ENCODE measurements at regions not wholly inside any gene's neighbourhood (a gene's known extent, or its start where the extent isn't known, plus 50 kb on each side); places are given as distances from the start of the nearest gene placed in this dataset.

DNA sequence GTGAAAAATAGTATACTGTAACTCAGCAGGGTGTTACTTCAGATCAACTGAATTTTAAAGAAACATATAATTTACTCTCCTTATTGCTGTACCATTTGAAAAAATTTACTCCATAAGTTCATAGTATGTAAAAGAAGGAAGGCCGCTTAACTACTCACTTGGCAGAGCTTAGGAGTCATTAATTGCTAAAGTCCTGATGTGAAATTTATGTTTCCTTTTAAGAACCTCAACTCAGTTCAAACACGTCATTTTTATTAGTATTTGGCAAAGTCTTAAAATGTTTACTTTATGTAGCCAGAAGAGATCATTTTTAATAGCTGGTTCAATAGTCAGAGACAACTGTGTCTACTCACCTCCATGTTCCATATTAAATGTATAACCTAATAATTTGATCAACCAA, 268.6 kb downstream of the CDH10 start:
- no peak for TF ChIP-seq EZH2 (IDR thresholded peaks at IDR 0.05; ENCODE audit: low read depth)
- TF ChIP-seq, protein P1, sequence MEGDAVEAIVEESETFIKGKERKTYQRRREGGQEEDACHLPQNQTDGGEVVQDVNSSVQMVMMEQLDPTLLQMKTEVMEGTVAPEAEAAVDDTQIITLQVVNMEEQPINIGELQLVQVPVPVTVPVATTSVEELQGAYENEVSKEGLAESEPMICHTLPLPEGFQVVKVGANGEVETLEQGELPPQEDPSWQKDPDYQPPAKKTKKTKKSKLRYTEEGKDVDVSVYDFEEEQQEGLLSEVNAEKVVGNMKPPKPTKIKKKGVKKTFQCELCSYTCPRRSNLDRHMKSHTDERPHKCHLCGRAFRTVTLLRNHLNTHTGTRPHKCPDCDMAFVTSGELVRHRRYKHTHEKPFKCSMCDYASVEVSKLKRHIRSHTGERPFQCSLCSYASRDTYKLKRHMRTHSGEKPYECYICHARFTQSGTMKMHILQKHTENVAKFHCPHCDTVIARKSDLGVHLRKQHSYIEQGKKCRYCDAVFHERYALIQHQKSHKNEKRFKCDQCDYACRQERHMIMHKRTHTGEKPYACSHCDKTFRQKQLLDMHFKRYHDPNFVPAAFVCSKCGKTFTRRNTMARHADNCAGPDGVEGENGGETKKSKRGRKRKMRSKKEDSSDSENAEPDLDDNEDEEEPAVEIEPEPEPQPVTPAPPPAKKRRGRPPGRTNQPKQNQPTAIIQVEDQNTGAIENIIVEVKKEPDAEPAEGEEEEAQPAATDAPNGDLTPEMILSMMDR (conservative IDR thresholded peaks at IDR 0.05) = no peak
- no peaks in the 10 kb centered on the region for H3F3A ChIP-seq (ENCODE audit: insufficient read depth, low read depth)
- no peak overlapping the region for H2AFZ ChIP-seq
- no peaks in the 10 kb centered on the region for H3K79me2 ChIP-seq (ENCODE audit: low read depth)
- BruUV-seq (replicated peaks) = no TSS peak
- H3K4me2 ChIP-seq = no peak overlapping the region
- no peaks in the 10 kb centered on the region for H3K4me1 ChIP-seq (replicated peaks; ENCODE audit: insufficient read depth)
- no peaks in the 10 kb centered on the region for H4K20me1 ChIP-seq (ENCODE audit: insufficient read depth)
- H3K27ac ChIP-seq = no peak overlapping the region
- no peak for DNase-seq
- no peaks in the 10 kb centered on the region for H3K9me2 ChIP-seq (ENCODE audit: insufficient read depth)
- ChIA-PET CTCF (no interaction called here), POLR2A (ENCODE audit: unreplicated experiment) (no interaction called here)
- no peak overlapping the region for H3K4me3 ChIP-seq
- no peaks in the 10 kb centered on the region for H3K36me3 ChIP-seq (ENCODE audit: low read depth)
- intact Hi-C loops (cut with micrococcal nuclease; ENCODE audit: unreplicated experiment) = no loop called here
- H3K27me3 ChIP-seq (ENCODE audit: insufficient read depth, low read depth) = no peaks in the 10 kb centered on the region
- H3K9me3 ChIP-seq (ENCODE audit: insufficient read depth, low read depth) = no peaks in the 10 kb centered on the region

DNA sequence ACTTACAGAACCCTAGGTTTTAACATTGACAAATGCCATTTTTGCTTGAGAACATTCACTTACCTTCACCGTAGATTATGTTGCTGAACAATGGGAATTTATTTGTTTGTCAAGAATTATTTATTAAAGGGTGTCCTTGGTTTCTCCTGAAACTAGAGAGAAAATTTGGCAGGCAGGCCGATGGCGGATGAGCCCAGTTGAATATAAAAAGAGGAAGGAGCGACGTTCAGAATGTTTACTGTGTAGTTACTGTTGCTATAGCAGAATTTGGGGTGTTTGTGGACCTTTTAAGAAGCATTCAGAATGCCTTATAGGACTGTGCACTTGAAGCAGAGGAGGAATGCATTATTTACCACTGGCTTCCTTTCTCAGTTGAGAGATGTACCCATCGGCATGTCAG, 268.2 kb downstream of the CDH10 start:
- H3K4me3 ChIP-seq = no peak overlapping the region
- H3K9me2 ChIP-seq (ENCODE audit: insufficient read depth) = no peaks in the 10 kb centered on the region
- no peak overlapping the region for H2AFZ ChIP-seq
- H3K9me3 ChIP-seq (ENCODE audit: insufficient read depth, low read depth) = no peaks in the 10 kb centered on the region
- no peaks in the 10 kb centered on the region for H3K4me1 ChIP-seq (replicated peaks; ENCODE audit: insufficient read depth)
- TF ChIP-seq, protein P1 (conservative IDR thresholded peaks at IDR 0.05) = no peak
- no peak for TF ChIP-seq EZH2 (IDR thresholded peaks at IDR 0.05; ENCODE audit: low read depth)
- no peak for DNase-seq
- intact Hi-C loops (cut with micrococcal nuclease; ENCODE audit: unreplicated experiment) = no loop called here
- ChIA-PET POLR2A (ENCODE audit: unreplicated experiment) (no interaction called here), CTCF (no interaction called here)
- H3K27ac ChIP-seq = no peak overlapping the region
- no peaks in the 10 kb centered on the region for H3K27me3 ChIP-seq (ENCODE audit: insufficient read depth, low read depth)
- no peaks in the 10 kb centered on the region for H3F3A ChIP-seq (ENCODE audit: insufficient read depth, low read depth)
- H3K79me2 ChIP-seq (ENCODE audit: low read depth) = no peaks in the 10 kb centered on the region
- no TSS peak for BruUV-seq (replicated peaks)
- no peaks in the 10 kb centered on the region for H4K20me1 ChIP-seq (ENCODE audit: insufficient read depth)
- no peak overlapping the region for H3K4me2 ChIP-seq
- H3K36me3 ChIP-seq (ENCODE audit: low read depth) = no peaks in the 10 kb centered on the region

DNA sequence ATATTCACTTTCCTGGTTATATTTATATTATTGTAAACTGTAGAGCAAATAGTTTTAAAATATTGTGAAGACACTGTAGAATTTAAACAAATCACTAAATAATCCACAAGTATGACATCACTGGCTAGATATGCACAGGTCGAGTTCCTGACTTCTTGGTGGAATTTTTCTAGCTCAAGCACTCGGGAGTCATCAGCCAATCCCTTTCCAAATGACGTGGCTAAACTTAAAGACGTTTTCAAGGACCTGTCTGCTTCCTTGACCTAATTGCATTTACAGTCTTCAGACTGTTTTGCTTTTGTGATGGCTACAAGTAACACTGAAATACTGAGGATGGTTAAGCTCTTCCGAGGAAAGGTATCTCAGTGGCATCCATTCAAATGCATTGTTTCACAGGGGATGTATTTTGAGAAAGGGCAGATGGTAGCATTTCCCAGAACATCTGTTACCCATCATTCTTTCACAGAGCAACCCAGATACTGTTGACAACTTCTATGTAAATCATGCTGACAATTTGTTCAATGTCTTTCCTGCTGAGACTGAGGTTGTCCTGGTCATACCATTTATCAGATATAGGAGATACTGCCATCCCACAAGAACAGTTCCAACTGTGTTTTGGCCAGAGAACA, 262.8 kb downstream of the CDH10 start:
- TF ChIP-seq, protein P1 (conservative IDR thresholded peaks at IDR 0.05) = no peak
- TF ChIP-seq EZH2 (IDR thresholded peaks at IDR 0.05; ENCODE audit: low read depth) = no peak
- no peak for DNase-seq
- H3K27me3 ChIP-seq (ENCODE audit: insufficient read depth, low read depth) = no peaks in the 10 kb centered on the region
- no peak overlapping the region for H3K4me2 ChIP-seq
- H3K27ac ChIP-seq = no peak overlapping the region
- no peak overlapping the region for H2AFZ ChIP-seq
- H3K4me3 ChIP-seq = no peak overlapping the region
- intact Hi-C loops (cut with micrococcal nuclease; ENCODE audit: unreplicated experiment) = no loop called here
- H3F3A ChIP-seq (ENCODE audit: insufficient read depth, low read depth) = no peaks in the 10 kb centered on the region
- no TSS peak for BruUV-seq (replicated peaks)
- no peaks in the 10 kb centered on the region for H3K79me2 ChIP-seq (ENCODE audit: low read depth)
- H3K9me3 ChIP-seq (ENCODE audit: insufficient read depth, low read depth) = no peaks in the 10 kb centered on the region
- ChIA-PET CTCF (no interaction called here), POLR2A (ENCODE audit: unreplicated experiment) (no interaction called here)
- H3K4me1 ChIP-seq (replicated peaks; ENCODE audit: insufficient read depth) = no peaks in the 10 kb centered on the region
- H4K20me1 ChIP-seq (ENCODE audit: insufficient read depth) = no peaks in the 10 kb centered on the region
- H3K36me3 ChIP-seq (ENCODE audit: low read depth) = no peaks in the 10 kb centered on the region
- H3K9me2 ChIP-seq (ENCODE audit: insufficient read depth) = no peaks in the 10 kb centered on the region; the same call in 1 of the 2 replicates

Data from PC-9 (cell line).